HL-60 (cell line): ENCODE measurements at regions not wholly inside any gene's neighbourhood (a gene's known extent, or its start where the extent isn't known, plus 50 kb on each side); places are given as distances from the start of the nearest gene placed in this dataset.
"Not testable (repeated sequence)": the region's sequence is repeated elsewhere in the genome, so short reads cannot be mapped to it uniquely, and the experiment has no call there.

Source experiments
- DNase-seq, 2 experiments: peaks; one replicate each; pipeline ENCODE4 v3.0.0-alpha.2; 2010 to 2020; ENCODE audit warnings: low read depth in 1 of 2, low spot score in 1 of 2
- H3K27ac ChIP-seq: fragments of 250-450 bp; sonication (Bioruptor Pico); replicated peaks from 2 replicates; pipeline ENCODE4 v1.5.1; 2020; ENCODE audit warnings: mild to moderate bottlenecking, moderate library complexity
- H3K27me3 ChIP-seq: fragments of 250-450 bp; sonication (Bioruptor Pico); 2 replicates; pipeline ENCODE4 v1.5.1; 2021; ENCODE audit warnings: mild to moderate bottlenecking, moderate library complexity; ENCODE audit not compliant: insufficient read depth, poor library complexity, severe bottlenecking
- H3K4me3 ChIP-seq: replicated peaks from 2 replicates; pipeline ENCODE4 v1.5.1; 2011; ENCODE audit warnings: mild to moderate bottlenecking, control low read depth, low read length; ENCODE audit not compliant: insufficient read depth
- CTCF ChIP-seq: IDR thresholded peaks from one replicate; pipeline ENCODE4 v1.5.1; 2011; ENCODE audit warnings: low read length, control low read depth, inconsistent platforms; ENCODE audit not compliant: insufficient read depth
- GABPA ChIP-seq: IDR thresholded peaks from 2 replicates; pipeline ENCODE4 v1.6.1; 2012; ENCODE audit warnings: low read depth
- POLR2AphosphoS5 ChIP-seq: IDR thresholded peaks from 2 replicates; pipeline ENCODE4 v1.6.1; 2012; ENCODE audit warnings: low read depth
- REST ChIP-seq: IDR thresholded peaks from 2 replicates; pipeline ENCODE4 v1.6.1; 2012; ENCODE audit warnings: low read depth; ENCODE audit not compliant: insufficient replicate concordance
- SPI1 ChIP-seq: IDR thresholded peaks from 2 replicates; pipeline ENCODE4 v1.6.1; 2012; ENCODE audit warnings: low read depth, mild to moderate bottlenecking, borderline replicate concordance

- no peak for DNase-seq
- no peak overlapping the region for H3K27ac ChIP-seq
- TF ChIP-seq GABPA (no peak), REST (no peak), SPI1 (no peak)
- no peak overlapping the region for H3K4me3 ChIP-seq
- no peaks in the 10 kb centered on the region for H3K27me3 ChIP-seq
Measured at GRCh38 chr15:92787116-92787515, 113.0 kb upstream of the CHD2 start.

GRCh38 chr15:92788196-92788595, 111.9 kb upstream of the CHD2 start:
- Histone ChIP-seq H3K4me3 (no peak overlapping the region), H3K27ac (no peak overlapping the region), H3K27me3 (no peaks in the 10 kb centered on the region)
- DNase-seq = no peak
- TF ChIP-seq REST (no peak), SPI1 (no peak), CTCF (no peak), GABPA (no peak), POLR2AphosphoS5 (no peak)

GRCh38 chr15:92788793-92789192, 111.3 kb upstream of the CHD2 start:
- H3K4me3 ChIP-seq, H3K27me3 ChIP-seq, DNase-seq, H3K27ac ChIP-seq: not testable (repeated sequence)

DNA sequence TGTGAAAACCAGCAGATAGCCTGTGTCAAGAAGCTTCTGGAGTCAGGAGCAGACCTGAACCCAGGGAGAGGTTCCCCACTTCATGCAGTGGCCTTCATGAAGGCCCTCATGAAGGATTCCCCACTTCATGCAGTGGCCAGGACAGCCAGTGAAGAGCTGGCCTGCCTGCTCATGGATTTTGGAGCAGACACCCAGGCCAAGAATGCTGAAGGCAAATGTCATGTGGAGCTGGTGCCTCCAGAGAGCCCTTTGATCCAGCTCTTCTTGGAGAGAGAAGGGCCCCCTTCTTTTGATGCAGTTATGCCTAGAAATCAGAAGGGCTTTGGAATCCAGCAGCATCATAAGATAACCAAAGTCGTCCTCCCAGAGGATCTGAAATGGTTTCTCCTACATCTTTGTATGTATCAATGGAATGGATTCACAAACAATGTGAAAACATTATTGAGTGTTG, 103.9 kb upstream of the CHD2 start:
- Histone ChIP-seq H3K4me3 (no peak overlapping the region), H3K27ac (no peak overlapping the region), H3K27me3 (no peaks in the 10 kb centered on the region)
- TF ChIP-seq GABPA (no peak), CTCF (no peak), REST (no peak), SPI1 (no peak), POLR2AphosphoS5 (no peak)
- no peak for DNase-seq
